OCI-LY1 (cell line): ENCODE measurements at regions not wholly inside any gene's neighbourhood (a gene's known extent, or its start where the extent isn't known, plus 50 kb on each side); places are given as distances from the start of the nearest gene placed in this dataset.

ENCODE experiments used
- H2AFZ ChIP-seq: fragments of 200-600 bp; sonication (generic), shearing (Covaris generic); 2 replicates; pipeline ENCODE4 v1.6.0; 2014; ENCODE audit warnings: antibody characterized with exemption, mild to moderate bottlenecking, low read length
- H3F3A ChIP-seq: fragments of 200-600 bp; sonication (generic), shearing (Covaris generic); 2 replicates; pipeline ENCODE4 v1.6.0; 2014; ENCODE audit warnings: mild to moderate bottlenecking, antibody characterized with exemption, low read length, moderate library complexity; ENCODE audit not compliant: insufficient read depth
- H3K27ac ChIP-seq: fragments of 200-600 bp; sonication (generic); 2 replicates; pipeline ENCODE4 v1.5.1; 2014; ENCODE audit warnings: low read length, mixed run types, mild to moderate bottlenecking, low read depth; ENCODE audit not compliant: poor library complexity, severe bottlenecking
- H3K27me3 ChIP-seq: fragments of 200-600 bp; sonication (generic); 2 replicates; pipeline ENCODE4 v1.6.0; 2014; ENCODE audit warnings: antibody characterized with exemption, mild to moderate bottlenecking, low read length, moderate library complexity; ENCODE audit not compliant: insufficient read depth
- H3K36me3 ChIP-seq: fragments of 200-600 bp; sonication (generic); 2 replicates; pipeline ENCODE4 v1.6.1; 2014; ENCODE audit warnings: mild to moderate bottlenecking, antibody characterized with exemption, low read length, moderate library complexity, mixed read lengths; ENCODE audit not compliant: insufficient read depth
- H3K4me1 ChIP-seq: fragments of 200-600 bp; sonication (generic); 2 replicates; pipeline ENCODE4 v1.5.1; 2014; ENCODE audit warnings: mild to moderate bottlenecking, low read length, moderate library complexity; ENCODE audit not compliant: insufficient read depth, severe bottlenecking
- H3K4me2 ChIP-seq: fragments of 200-600 bp; sonication (generic), shearing (Covaris generic); 2 replicates; pipeline ENCODE4 v1.6.1; 2014; ENCODE audit warnings: low read length
- H3K4me3 ChIP-seq: fragments of 200-600 bp; sonication (generic); 2 replicates; pipeline ENCODE4 v1.5.1; 2014; ENCODE audit warnings: low read length, low read depth, mild to moderate bottlenecking, mixed read lengths; ENCODE audit not compliant: poor library complexity, severe bottlenecking
- H3K79me2 ChIP-seq: fragments of 200-600 bp; shearing (Covaris generic); 2 replicates; pipeline ENCODE4 v1.6.1; 2016; ENCODE audit warnings: mixed run types, low read length, mixed read lengths; ENCODE audit not compliant: insufficient read depth
- H3K9ac ChIP-seq: fragments of 200-600 bp; sonication (generic), shearing (Covaris generic); 2 replicates; pipeline ENCODE4 v1.6.1; 2014; ENCODE audit warnings: mild to moderate bottlenecking, low read length, mixed read lengths
- H3K9me2 ChIP-seq: fragments of 200-600 bp; sonication (generic), shearing (Covaris generic); 2 replicates; pipeline ENCODE4 v1.6.1; 2014; ENCODE audit warnings: low read depth, mild to moderate bottlenecking, low read length, mixed read lengths
- H3K9me3 ChIP-seq: fragments of 200-600 bp; shearing (Covaris generic); 2 replicates; pipeline ENCODE4 v1.6.1; 2014; ENCODE audit warnings: low read length, mixed read lengths
- H4K20me1 ChIP-seq: fragments of 200-600 bp; sonication (generic), shearing (Covaris generic); 2 replicates; pipeline ENCODE4 v1.6.0; 2016; ENCODE audit warnings: mild to moderate bottlenecking, low read length; ENCODE audit not compliant: insufficient read depth
- EZH2 ChIP-seq: fragments of 200-600 bp; sonication (generic), shearing (Covaris generic); IDR thresholded peaks from 2 replicates; pipeline ENCODE4 v1.8.0; 2017; ENCODE audit warnings: borderline replicate concordance, mixed run types, mild to moderate bottlenecking, antibody characterized with exemption, low read length, moderate library complexity, mixed read lengths
- TF ChIP-seq, protein P1 (sequence below): fragments of 200-600 bp; sonication (generic), shearing (Covaris generic); IDR thresholded peaks from 2 replicates; pipeline ENCODE4 v1.5.1; 2017; ENCODE audit warnings: mild to moderate bottlenecking, antibody characterized with exemption, low read length, moderate library complexity, mixed read lengths

DNA sequence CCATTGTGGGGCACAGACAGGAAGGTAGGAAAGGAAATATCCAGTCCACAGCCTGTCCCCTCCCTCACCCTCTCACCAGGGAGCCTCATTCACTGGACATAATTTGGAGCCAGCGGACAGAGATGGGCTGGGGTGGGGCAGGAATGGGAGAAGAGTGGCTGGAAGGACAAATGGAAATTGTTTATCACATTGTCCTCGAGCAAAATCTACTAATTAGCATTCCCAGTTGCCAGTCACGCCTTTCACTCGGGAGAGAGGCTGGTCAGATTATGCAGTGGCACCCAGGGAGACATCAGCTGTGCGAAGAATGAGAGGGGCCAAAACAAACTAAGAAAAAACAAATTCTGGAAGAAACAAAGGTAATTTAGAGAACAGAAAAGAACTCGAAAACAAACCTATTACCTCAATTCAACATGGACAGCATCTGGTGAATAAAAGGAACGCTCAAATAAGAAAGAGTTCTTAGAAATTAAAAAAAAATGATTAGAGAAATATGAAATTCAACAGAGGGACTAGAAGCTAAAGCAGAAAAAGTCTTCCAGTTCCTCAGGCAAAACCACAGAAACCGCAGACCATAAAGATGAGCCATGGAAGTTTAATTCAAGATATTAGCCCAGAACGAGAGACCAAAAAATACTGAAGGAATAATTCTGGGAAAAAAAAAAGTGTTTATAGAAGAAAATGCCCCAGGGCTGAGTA, 108.5 kb upstream of the RALGAPA2 start:
- Histone ChIP-seq H3K4me3 (no peak overlapping the region), H4K20me1 (no peaks in the 10 kb centered on the region), H3K4me1 (no peaks in the 10 kb centered on the region), H3K36me3 (no peaks in the 10 kb centered on the region), H3F3A (no peaks in the 10 kb centered on the region), H3K9ac (no peak overlapping the region), H2AFZ (no peak overlapping the region), H3K9me2 (no peaks in the 10 kb centered on the region), H3K4me2 (no peak overlapping the region), H3K27me3 (no peaks in the 10 kb centered on the region), H3K9me3 (no peaks in the 10 kb centered on the region), H3K79me2 (no peaks in the 10 kb centered on the region), H3K27ac (no peak overlapping the region)
- TF ChIP-seq EZH2 = no peak
- TF ChIP-seq, protein P1, sequence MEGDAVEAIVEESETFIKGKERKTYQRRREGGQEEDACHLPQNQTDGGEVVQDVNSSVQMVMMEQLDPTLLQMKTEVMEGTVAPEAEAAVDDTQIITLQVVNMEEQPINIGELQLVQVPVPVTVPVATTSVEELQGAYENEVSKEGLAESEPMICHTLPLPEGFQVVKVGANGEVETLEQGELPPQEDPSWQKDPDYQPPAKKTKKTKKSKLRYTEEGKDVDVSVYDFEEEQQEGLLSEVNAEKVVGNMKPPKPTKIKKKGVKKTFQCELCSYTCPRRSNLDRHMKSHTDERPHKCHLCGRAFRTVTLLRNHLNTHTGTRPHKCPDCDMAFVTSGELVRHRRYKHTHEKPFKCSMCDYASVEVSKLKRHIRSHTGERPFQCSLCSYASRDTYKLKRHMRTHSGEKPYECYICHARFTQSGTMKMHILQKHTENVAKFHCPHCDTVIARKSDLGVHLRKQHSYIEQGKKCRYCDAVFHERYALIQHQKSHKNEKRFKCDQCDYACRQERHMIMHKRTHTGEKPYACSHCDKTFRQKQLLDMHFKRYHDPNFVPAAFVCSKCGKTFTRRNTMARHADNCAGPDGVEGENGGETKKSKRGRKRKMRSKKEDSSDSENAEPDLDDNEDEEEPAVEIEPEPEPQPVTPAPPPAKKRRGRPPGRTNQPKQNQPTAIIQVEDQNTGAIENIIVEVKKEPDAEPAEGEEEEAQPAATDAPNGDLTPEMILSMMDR = no peak

DNA sequence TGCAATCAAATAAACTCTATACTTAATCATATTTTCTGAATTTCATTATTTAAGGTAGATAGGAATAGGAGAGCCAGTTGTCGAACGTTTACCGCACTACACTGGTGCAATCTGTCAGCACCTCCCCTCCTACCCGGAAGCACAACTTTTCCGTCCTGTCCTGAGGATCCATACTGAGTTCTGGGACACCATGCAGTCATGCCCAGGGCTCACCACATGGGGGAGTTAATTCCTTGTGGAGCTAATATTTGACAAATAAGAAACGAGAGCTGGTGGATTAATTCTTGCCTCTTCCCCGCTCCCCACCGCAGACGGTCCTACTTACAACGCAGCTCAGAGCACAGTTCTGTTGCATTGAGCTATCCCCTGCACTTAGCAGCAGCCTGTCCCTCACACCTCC, 107.7 kb upstream of the RALGAPA2 start:
- Histone ChIP-seq H2AFZ (no peak overlapping the region), H3K9ac (no peak overlapping the region), H3K4me1 (no peaks in the 10 kb centered on the region), H3F3A (no peaks in the 10 kb centered on the region), H3K4me2 (no peak overlapping the region), H3K79me2 (no peaks in the 10 kb centered on the region), H3K27ac (no peak overlapping the region), H3K9me3 (no peaks in the 10 kb centered on the region), H3K9me2 (no peaks in the 10 kb centered on the region), H3K27me3 (no peaks in the 10 kb centered on the region; the same call in 1 of the 2 replicates), H4K20me1 (no peaks in the 10 kb centered on the region), H3K4me3 (no peak overlapping the region), H3K36me3 (no peaks in the 10 kb centered on the region)
- TF ChIP-seq, protein P1 = no peak; the same call in 1 of the 2 replicates
- TF ChIP-seq EZH2 = no peak

DNA sequence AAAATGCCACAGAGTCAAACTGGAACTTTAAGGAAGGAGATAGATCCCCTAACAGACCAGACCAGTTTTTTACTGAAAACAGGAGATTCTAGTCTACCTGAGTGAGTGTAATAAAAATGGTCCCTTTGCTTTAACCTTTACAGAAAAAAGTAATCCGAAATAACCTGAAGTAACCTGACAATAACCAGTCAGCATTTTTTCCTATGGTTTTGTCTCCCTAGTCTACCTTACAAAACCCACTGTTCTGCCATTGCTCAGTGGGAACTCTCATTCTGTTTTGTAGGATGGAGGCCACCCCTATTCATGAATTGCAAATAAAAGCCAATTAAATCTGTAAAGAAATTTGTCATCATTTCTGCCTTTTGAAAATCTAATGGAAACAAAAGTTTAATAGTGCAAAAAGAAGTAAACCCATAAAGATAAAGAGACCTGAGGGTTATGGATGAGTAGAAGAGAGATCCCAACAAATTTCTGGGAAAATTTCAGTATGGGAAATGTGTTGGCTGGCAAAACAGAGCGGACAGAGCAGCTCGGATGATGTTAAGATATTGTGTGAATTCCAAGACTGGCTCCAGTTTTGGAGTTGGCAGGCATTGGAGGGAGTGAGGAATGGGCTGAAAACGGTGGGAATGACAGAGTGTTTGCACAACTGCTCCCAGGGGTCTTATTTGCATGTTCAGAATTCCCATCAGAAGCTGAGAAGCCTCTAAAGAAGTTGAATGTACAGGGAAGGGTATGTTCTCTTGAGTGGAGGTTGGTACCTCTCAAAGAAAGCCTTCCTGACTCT, 104.7 kb upstream of the RALGAPA2 start:
- TF ChIP-seq, protein P1 = no peak
- no peak for TF ChIP-seq EZH2
- H3K27ac ChIP-seq = no peak overlapping the region
- no peak overlapping the region for H3K9ac ChIP-seq

More for the DNA sequence above, 104.7 kb upstream of the RALGAPA2 start:
- Histone ChIP-seq H3F3A (no peaks in the 10 kb centered on the region), H3K4me1 (no peaks in the 10 kb centered on the region), H3K36me3 (no peaks in the 10 kb centered on the region), H3K4me3 (no peak overlapping the region), H4K20me1 (no peaks in the 10 kb centered on the region), H3K79me2 (no peaks in the 10 kb centered on the region), H3K27me3 (no peaks in the 10 kb centered on the region; the same call in 1 of the 2 replicates), H3K9me3 (no peaks in the 10 kb centered on the region), H3K9me2 (no peaks in the 10 kb centered on the region), H3K4me2 (no peak overlapping the region), H2AFZ (no peak overlapping the region)
